Right lung (tissue), 2 donors: ENCODE measurements at regions not wholly inside any gene's neighbourhood (a gene's known extent, or its start where the extent isn't known, plus 50 kb on each side); places are given as distances from the start of the nearest gene placed in this dataset.

ENCODE experiments used
- DNase-seq, 2 donors: peaks; one replicate each; pipeline ENCODE4 v3.0.0-alpha.2; 2013

DNA sequence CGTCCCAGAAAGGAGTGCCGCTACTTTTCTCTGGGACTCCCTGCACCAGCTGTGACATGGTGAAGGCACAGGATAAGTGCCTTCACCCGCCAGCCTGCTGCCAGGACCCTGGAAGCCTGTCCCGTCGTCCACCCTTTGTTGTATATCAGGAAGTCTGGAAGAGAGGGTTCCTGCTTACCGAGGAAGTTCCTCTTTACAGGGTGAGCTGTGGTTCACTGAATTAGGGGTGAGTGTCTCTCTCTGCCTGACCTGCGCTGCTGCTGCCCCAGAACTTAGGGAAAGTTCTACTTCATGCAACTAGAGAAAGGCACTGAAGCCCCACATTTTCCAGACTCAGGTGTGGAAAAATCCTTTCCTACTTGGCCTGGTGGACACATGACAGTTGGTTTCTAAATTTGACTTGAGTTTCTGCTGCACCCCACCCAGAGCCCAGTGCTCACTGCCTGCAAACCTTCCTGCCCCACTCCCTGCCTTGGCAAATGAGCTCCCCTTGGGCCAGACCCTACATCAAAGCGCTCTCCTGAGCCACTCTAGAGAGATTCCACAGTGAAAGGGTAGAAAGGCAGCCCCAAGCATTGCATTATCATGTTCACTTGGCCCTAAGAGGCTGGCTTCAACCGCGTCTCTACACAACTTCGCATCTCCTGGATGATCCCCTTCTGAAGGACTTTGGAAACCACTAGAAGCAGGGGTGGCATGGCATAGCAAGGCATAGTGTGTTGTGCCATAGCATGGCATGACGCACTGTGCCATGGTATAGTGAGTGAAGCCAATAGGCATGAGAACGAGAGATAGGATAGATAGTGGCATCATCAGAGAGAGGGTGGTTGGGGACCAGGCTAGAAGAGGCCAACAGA is 215.8 kb upstream of the CDYL start:
- DNase-seq: no peak

DNA sequence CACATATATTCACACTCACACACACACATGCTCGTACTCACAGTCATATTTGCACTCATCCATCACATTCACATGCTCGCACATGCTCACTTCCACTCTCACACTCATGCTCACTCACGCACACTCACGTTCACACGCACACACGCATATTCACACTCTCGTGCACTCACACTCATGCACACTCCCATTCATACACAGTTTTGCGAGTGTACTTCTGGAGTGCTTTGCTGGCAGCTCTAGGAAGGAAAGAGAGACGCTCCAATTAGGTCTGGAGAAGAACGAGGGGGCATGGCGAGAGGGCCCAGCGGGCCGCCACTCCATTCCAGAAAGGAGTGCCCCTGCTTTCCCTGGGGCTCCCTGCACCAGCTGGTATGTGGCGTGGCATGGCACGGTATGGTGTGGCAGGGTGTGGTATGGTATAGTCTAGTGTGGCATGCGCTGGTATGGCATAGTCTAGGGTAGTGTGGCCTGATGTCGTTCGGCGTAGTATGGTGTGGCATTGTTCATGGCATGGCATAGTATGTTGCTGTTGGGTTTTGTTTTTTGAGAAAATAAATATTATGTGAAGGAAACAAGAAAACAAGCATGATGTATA is 216.8 kb upstream of the CDYL start:
- DNase-seq: no peak

- no peak for DNase-seq
These were observed 221.6 kb upstream of the CDYL start for GRCh38 chr6:4554645-4555044.

DNA sequence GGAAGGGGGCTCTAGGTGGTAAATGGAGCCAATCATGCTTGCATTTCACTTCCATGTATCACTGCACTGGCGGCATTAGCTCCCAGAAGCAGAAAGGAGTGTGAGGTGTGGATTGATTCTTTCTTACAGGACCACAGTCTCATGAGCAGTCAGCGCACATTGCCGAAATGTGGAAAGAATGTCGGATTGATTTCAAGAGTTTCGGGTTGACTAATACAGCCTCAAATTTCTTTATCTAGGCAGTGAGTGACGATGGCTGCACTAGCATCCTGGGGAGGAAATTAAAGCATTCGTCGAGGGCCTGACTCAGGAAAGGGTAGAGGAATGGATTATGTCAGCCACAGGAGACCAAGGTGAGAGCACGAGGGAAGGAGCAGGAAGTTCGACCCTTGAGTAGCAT is 222.8 kb upstream of the CDYL start:
- DNase-seq: no peak

GRCh38 chr6:4550227-4550597 is 226.0 kb upstream of the CDYL start:
- DNase-seq: no peak

DNA sequence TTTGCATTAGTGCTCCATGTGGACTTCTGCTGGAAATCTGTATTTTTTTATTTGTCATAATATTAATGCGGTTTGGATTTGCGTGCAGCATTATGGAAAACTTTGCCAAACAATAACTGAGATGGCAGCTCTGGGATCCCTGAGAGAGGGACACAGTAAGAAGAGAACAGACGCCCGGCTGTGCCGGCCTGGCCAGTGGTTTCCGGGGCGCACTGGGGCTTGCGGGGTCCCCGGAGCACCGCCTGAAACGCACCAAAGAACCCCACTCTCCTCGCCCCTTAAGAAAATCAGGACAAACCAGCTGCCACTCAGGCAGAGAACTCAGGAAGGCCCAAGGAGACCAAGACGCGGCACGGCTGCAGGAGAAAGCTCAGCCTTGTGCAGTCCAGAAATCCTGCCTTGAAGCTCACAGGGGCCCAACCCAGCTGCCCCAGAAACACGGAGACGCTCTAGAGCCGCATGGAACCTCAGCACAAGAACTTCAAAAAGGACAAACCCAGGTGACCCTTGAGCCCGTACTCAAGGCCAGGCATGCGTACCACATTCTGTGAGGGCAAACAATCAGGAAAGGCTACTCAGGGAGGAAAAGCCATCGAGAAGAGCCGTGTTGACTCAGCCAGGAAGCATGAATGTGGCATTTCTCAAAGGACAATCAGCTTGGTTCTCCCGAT is 226.5 kb upstream of the CDYL start:
- no peak for DNase-seq

DNA sequence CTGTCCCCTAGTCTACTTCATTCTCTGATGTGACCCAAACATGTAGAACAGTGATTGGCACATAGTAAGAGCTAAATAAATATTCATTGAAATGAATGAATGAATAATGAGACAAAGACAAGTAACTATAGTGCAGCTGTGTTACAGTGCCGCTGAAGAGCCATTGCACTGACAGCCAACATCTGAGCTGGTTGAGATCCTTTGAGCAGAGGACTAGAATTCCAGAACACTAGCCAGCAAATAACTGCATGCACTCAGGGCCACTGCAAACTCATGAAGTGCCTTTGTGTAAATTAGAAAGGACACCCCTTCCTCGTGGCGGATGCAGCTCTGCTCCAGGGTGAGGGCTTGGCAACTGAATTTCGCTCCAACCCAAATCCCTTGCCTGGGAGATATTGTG is 230.3 kb upstream of the CDYL start:
- DNase-seq: no peak

GRCh38 chr6:4543596-4543995 is 232.6 kb upstream of the CDYL start:
- no peak for DNase-seq

DNA sequence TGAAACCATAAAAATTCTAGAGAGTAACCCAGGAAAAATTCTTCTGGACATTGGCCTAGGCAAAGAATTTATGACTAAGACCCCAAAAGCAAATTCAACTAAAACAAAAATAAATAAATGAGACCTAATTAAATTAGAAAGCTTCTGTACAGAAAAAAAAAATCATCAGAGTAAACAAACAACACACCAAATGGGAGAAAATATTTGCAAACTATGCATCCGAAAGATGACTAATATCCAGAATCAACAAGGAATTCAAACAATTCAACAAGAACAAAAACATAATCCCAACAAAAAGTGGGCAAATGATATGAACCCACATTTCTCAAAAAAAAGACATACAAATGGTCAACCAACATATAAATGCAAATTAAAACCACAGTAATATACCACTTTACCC is 242.6 kb upstream of the CDYL start:
- DNase-seq: no peak

DNA sequence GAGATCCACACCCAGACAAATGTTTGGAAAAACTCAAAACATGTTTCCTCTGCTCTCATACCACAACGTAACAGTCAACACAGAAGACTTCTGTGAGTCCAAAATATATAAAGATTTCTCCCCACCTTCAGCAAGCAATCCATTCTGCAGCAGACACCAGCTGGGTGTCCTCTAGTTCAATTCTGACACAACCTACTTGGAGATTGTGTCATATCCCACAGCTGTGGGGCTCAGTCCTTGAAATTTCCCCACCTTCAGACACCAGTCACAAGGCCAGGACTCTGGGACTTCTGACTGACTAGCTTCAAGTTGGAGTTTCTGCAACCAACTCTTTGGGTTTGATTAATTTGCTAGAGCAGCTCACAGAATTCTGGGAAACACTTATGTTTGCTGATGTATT is 244.8 kb upstream of the CDYL start:
- DNase-seq: no peak

GRCh38 chr6:4522453-4522852 is 253.8 kb upstream of the CDYL start:
- no peak for DNase-seq

DNA sequence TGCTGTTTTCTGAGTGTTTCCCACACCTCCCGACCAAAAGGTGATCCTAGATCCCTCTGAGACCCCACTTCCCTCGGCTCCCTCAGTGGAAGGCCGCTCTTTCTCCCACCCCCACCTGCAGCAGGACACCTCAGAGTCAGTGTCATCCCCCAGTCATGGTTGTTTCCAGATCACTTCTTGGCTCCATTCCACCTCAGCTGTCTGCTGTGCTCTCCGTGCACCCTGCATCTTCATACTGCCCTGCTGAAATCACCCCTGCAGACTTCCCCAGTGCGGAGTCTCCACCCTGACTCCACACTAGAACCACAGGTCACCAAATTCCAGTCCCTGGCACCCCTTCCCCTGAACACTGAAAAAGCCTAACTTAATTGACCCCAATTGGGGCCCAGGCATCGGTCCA is 255.1 kb upstream of the CDYL start:
- DNase-seq: no peak

DNA sequence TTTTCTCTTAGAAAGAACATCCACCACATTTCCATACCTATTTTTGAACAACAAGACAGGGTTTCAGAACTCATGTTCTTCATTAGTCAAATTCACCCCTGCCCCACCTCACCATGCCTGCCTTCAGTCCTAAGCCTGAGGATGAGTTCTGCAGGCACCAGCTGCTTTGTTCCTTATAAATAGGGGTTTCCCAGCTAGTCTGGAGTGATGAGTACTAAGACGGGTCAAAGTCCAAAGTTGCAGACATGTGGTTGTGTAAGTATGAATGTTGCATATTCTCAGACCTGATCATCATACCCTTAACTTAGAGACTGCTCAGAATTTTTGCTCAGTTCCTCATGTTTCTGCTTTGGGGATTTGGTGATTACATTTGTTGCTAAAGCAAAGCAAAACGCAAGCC is 257.7 kb upstream of the CDYL start:
- DNase-seq: no peak

GRCh38 chr6:4516206-4516605 is 260.0 kb upstream of the CDYL start:
- no peak for DNase-seq

GRCh38 chr6:4513561-4513960 is 262.6 kb upstream of the CDYL start:
- DNase-seq: no peak

- DNase-seq: no peak
These were observed 264.1 kb upstream of the CDYL start for GRCh38 chr6:4512051-4512471.

GRCh38 chr6:4511641-4512020 is 264.6 kb upstream of the CDYL start:
- no peak for DNase-seq

- no peak for DNase-seq
These were observed 265.1 kb upstream of the CDYL start for GRCh38 chr6:4510906-4511640.

- DNase-seq: no peak
These were observed 265.9 kb upstream of the CDYL start for GRCh38 chr6:4510317-4510716.

GRCh38 chr6:4509506-4509905 is 266.7 kb upstream of the CDYL start:
- no peak for DNase-seq

DNA sequence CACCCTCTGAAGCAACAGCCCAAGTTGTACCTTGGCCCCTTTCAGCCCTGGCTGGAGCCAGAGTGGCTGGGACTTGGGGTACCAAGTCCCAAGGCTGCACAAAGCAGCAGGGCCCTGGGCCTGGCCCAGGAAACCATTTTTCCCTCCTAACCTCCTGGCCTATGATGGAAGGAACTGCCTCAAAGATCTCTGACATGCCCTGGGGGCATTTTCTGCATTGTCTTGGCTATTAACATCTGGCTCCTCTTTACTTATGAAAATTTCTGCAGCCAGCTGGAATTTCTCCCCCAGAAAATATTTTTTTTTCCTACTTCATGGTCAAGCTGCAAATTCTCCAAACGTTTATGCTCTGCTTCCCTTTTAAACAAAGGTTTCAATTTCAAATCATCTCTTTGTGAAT is 269.4 kb upstream of the CDYL start:
- DNase-seq: no peak

GRCh38 chr6:4506223-4506622 is 270.0 kb upstream of the CDYL start:
- DNase-seq: no peak

DNA sequence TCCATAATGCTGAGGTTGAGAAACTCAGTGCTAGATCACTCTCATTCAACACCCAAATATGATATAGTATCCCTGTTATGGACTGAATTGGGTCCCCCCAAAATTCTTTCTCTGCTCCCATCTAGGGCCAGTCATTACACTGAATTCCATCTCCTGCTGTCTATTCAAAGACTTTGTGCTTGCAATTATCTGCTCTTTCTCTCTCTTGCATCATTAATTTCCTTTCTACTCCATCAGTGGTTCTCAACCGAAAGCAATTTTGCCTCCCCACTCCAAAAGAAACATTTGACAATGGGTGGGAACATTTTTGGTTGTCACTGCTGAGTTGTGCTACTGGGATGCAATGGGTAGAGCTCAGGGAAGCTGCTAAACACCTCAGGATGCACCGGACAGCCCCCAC is 271.5 kb upstream of the CDYL start:
- no peak for DNase-seq
